ENCODE measurements at regions not wholly inside any gene's neighbourhood (a gene's known extent, or its start where the extent isn't known, plus 50 kb on each side); places are given as distances from the start of the nearest gene placed in this dataset.
"Not testable (repeated sequence)": the region's sequence is repeated elsewhere in the genome, so short reads cannot be mapped to it uniquely, and the experiment has no call there.

DNA sequence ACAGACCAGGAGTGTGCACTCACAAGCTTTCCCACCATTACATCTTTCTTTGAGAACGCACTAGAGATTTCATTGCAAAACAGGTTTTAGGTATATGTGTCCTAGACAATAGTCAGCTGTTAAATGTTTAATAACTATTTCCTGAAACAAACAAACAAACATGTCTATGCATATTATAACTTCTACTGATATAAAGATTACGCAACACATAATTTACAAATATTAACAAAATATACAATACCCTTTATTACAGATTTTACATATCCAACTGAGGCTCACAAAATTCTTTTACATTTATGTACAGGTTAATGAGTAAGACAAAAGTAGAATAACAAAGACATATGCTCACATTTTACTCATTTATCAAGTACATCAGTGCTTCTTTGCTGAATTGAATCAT is 1554.0 kb upstream of the PCDH10 start:
- no peak for DNase-seq (ENCODE audit: low read depth)

GRCh38 chr4:131603705-131604104 is 1545.4 kb upstream of the PCDH10 start:
- DNase-seq (ENCODE audit: low read depth): no peak

GRCh38 chr4:131609039-131609438 is 1540.1 kb upstream of the PCDH10 start:
- DNase-seq (ENCODE audit: low read depth): no peak

DNA sequence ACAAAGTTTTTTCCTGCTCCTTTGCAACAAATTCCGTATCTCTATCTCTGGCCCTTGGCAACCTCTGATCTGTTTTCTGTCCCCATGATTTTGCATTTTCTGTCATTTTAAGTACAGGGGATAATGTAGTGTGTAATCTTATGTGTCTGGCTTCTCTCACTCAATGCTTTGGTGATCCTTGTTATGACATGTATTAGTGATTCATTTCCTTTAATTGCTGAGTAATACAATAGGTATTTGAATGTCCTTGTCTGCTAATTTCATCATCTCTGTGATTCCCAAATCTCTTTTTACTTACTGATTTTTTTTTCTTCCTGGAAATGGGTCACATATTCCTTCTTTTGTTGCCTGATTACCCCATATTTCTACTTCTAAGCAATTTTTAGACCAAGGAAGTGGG is 1538.6 kb upstream of the PCDH10 start:
- DNase-seq (ENCODE audit: low read depth): peak; percentile 51

GRCh38 chr4:131613086-131613823 is 1535.8 kb upstream of the PCDH10 start:
- DNase-seq (ENCODE audit: low read depth): no peak

DNA sequence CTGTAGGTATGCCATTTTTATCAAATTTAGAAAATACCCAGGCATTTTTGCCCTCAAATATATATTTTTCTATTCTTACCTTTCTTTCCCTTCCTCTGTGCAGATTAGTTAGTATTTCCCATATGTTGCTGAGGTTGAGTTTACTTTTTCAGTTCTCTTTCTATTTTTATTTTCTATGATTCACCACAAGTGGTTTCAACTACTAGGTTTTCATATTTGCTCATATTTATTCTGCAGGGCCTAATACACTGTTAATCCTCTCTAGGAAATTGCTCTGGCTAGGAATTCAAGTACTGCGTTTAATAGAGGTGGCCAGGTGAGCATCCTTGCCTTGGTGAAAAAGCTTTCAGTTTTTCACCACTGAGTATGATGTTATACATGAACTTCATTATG is 1535.3 kb upstream of the PCDH10 start:
- DNase-seq (ENCODE audit: low read depth): no peak

GRCh38 chr4:131632877-131633276 is 1516.2 kb upstream of the PCDH10 start:
- DNase-seq (ENCODE audit: low read depth): no peak

DNA sequence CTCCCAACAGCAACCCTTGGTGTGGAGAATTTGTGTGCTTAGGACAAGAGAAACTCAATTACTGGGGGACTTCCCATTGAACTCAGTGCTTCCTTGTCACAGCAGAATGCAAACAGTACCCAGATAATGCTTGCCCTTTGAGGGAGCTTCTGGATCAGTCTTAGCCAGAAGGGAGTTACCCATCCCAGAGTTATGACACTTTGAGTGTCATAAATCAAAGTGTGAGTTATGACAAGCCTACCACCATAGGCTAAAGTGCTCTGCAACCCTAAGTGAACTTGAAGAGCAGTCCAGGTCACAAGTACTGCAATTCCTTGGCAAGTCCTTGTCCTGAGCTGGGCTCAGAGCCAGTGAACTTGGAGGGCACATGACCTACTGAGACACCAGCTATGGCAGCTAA is 1513.9 kb upstream of the PCDH10 start:
- DNase-seq (ENCODE audit: low read depth): no peak

DNA sequence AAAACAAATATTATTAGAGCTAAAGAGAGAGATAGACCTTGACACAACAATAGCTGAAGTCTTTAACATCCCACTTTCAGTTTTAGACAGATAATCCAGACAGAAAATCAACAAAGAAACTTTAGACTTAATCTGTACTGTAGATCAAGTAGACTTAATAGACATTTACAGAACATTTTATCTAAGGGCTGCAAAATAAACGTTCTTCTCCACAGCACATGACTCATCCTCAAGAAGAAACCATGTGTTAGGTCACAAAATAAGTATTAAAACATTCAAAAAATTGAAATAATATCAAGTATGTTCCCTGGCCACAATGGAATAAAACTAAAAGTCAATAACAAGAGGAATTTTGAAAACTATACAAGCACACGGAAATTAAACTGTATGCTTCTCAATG is 1510.3 kb upstream of the PCDH10 start:
- no peak for DNase-seq (ENCODE audit: low read depth)

DNA sequence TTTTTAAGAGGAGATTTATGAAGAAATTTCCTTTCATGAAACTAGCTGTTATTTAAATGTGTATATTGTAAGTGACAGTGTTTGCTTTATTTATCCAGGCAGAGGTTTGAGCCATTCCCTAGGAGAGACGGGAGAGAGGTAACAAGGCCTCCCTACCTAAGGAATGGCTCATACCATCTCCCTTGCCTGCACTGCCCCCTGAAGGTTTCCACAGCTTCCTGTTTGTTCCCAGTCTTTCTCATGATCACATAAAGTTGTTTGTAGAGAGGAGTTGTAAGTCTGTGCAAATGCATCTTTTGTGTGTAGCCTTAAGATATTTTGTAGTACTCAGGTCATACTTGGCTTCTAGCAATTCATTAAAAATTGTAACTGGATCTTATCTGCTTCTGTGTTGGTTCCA is 1504.5 kb upstream of the PCDH10 start:
- DNase-seq (ENCODE audit: low read depth): peak; percentile 34

DNA sequence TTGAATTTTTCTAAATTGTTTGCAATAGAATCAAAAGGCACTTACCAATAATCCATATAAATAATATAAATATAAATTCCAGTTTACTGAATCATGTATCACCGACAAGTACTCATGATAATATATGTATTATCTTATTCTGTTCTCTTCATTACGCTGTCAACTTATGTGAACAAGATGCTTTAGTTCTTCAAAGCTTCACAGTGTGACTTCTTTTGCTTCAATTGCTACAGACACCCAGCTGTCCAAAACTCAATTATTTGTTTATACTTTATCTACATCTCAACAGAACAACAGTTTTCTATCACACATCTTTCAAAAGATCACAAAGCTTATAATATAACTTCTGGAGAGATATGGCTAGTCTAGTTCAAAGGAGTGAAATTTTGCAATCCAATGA is 1499.9 kb upstream of the PCDH10 start:
- no peak for DNase-seq (ENCODE audit: low read depth)

GRCh38 chr4:131650951-131651350 is 1498.1 kb upstream of the PCDH10 start:
- DNase-seq (ENCODE audit: low read depth): no peak

GRCh38 chr4:131683314-131683713 is 1465.8 kb upstream of the PCDH10 start:
- DNase-seq (ENCODE audit: low read depth): not testable (repeated sequence)

DNA sequence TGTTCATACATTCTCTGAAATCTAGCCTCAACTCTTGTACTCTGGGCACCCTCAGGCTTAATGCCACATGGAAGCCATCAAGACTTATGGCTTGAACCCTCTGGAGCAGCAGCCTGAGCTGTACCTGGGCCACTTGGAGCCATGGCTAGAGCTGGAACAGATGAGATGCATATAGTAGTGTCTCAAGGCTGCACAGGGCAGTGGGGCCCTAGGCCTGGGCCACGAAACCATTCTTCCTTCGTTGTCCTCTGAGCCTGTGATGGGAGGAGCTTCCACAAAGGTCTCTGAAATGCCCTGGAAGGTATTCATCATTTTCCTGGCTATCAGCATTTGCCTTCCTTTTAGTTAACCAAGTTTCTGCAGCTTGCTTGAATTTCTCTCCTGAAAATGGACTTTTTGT is 1427.2 kb upstream of the PCDH10 start:
- no peak for DNase-seq (ENCODE audit: low read depth)

DNA sequence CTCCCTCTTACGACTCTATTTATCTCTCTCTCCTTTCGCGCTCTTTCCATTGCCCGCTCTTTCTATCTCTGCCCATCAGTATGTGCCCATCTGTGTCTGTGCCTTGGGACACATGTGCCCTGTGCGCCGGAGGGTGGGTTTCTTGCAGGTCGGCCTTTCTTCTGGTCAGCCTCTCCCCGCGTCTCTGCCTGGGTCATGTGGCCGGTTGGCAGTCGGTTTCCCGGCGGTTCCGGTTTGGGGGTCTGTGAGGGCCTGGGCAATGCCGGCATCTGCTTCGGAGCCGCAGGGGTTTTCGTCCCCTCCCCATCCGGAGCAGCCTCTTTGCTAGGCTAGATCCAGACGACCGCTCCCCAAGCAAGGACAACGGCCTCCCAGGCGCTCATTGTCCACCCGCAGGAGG is 1426.0 kb upstream of the PCDH10 start:
- DNase-seq (ENCODE audit: low read depth): not testable (repeated sequence)

GRCh38 chr4:131724847-131725246 is 1424.2 kb upstream of the PCDH10 start:
- not testable (repeated sequence) for DNase-seq (ENCODE audit: low read depth)

DNA sequence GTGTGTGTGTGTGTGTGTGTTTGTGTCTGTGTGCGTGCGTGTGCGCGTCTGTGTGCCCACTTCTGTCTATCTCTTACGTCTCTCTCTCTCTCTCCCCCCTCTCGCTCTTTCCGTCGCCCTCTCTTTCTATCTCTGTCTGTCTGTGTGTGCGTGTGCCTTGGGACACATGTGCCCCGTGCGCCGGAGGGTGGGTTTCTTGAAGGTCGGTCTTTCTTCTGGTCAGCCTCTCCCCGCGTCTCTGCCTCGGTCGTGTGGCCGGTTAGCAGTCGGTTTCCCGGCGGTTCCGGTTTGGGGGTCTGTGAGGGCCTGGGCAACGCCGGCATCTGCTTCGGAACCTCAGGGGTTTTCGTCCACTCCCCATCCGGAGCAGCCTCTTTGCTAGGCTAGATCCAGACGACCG is 1423.6 kb upstream of the PCDH10 start:
- not testable (repeated sequence) for DNase-seq (ENCODE audit: low read depth)

GRCh38 chr4:131726940-131727339 is 1422.2 kb upstream of the PCDH10 start:
- DNase-seq (ENCODE audit: low read depth): not testable (repeated sequence)

- DNase-seq (ENCODE audit: low read depth): not testable (repeated sequence)
These were observed 1421.7 kb upstream of the PCDH10 start for GRCh38 chr4:131727418-131727817.

DNA sequence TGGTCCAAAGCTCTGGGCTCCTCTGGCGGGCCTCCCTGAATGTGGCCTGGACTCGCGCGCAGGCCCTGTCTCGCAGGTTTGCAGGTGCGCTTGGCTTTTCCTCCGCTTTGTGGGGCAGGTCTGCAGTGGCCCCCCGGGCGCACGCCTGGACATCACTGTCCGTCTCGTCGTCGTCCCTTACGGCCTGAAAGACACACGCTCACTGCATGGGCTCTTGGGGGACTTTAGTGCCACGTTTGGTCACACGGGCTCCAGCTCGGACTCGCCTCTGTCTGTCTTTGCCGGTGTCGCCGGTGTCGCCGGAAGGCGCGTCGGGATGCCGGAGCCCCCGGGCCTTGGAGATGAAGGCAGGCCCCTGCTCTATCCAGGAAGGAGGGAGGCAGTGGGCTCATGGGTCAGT is 1419.9 kb upstream of the PCDH10 start:
- DNase-seq (ENCODE audit: low read depth): not testable (repeated sequence)

- not testable (repeated sequence) for DNase-seq (ENCODE audit: low read depth)
These were observed 1419.2 kb upstream of the PCDH10 start for GRCh38 chr4:131729716-131730398.

GRCh38 chr4:131730574-131730973 is 1418.5 kb upstream of the PCDH10 start:
- DNase-seq (ENCODE audit: low read depth): not testable (repeated sequence)

GRCh38 chr4:131732034-131732630 is 1417.0 kb upstream of the PCDH10 start:
- not testable (repeated sequence) for DNase-seq (ENCODE audit: low read depth)

Measured in HT1080 (cell line).